ENCODE measurements at regions not wholly inside any gene's neighbourhood (a gene's known extent, or its start where the extent isn't known, plus 50 kb on each side); places are given as distances from the start of the nearest gene placed in this dataset.

- ChIA-PET CTCF (no interaction called here), POLR2A (no interaction called here)
- ATAC-seq (no peak), DNase-seq (no peak)
- Histone ChIP-seq H3K36me3 (ENCODE audit: control insufficient read depth in 2 of 3, insufficient read depth in 3 of 3, low read length in 3 of 3) (no peaks in the 10 kb centered on the region), H3K4me3 (ENCODE audit: low read length) (no peak overlapping the region), H3K9me3 (ENCODE audit: control insufficient read depth in 2 of 3, low read length in 3 of 3) (no peaks in the 10 kb centered on the region), H3K4me1 (ENCODE audit: control insufficient read depth in 2 of 2, insufficient read depth in 2 of 2, low read length in 2 of 2) (no peaks in the 10 kb centered on the region), H3K27me3 (ENCODE audit: control insufficient read depth in 2 of 2, insufficient read depth in 2 of 2, low read length in 2 of 2) (no peaks in the 10 kb centered on the region), H3K27ac (ENCODE audit: low read depth, low read length) (no peak overlapping the region)
- Mint-ChIP-seq H3K9me3 (peaks cover 0 to 22% (median 4%) of the 10 kb centered on the region in 11 donors), H3K36me3 (no peaks in the 10 kb centered on the region), H3K27me3 (peaks cover 0 to 18% (median 7%) of the 10 kb centered on the region in 5 donors), H3K27ac (no peak overlapping the region), H3K4me3 (no peak overlapping the region), H3K4me1 (no peaks in the 10 kb centered on the region)
- intact Hi-C loops (cut with micrococcal nuclease) = no loop called here
These were observed 411.3 kb downstream of the CMPK2 start for GRCh38 chr2:6454286-6454990.

DNA sequence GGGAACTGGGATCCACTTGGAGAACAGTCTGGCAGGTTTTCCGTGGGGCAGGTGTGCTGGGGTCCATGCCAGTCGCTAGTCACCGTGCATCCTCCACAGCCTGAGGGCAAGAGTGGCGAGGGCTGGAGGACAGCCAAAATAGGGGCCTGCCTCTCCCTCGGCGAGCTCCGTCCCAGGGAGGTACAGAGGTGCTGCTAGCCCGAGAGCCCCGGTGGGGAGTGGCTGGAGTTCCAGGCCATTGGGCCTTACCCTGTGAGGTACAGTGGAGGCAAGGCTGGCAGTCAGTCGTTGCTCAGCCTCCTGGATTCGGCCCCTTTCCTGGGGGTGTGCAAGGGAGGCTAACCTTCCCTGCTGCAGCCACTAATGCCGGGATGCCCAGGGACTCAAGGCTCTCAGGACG, 406.6 kb downstream of the CMPK2 start:
- H3K4me1 Mint-ChIP-seq = no peaks in the 10 kb centered on the region
- no peak overlapping the region for H3K27ac Mint-ChIP-seq
- POLR2A ChIA-PET = no interaction called here
- Histone ChIP-seq H3K9me3 (ENCODE audit: control insufficient read depth in 2 of 3, low read length in 3 of 3) (no peaks in the 10 kb centered on the region), H3K36me3 (ENCODE audit: control insufficient read depth in 2 of 3, insufficient read depth in 3 of 3, low read length in 3 of 3) (no peaks in the 10 kb centered on the region), H3K4me1 (ENCODE audit: control insufficient read depth in 2 of 2, insufficient read depth in 2 of 2, low read length in 2 of 2) (no peaks in the 10 kb centered on the region), H3K27ac (ENCODE audit: low read depth, low read length) (no peak overlapping the region), H3K4me3 (ENCODE audit: low read length) (no peak overlapping the region), H3K27me3 (ENCODE audit: control insufficient read depth in 2 of 2, insufficient read depth in 2 of 2, low read length in 2 of 2) (no peaks in the 10 kb centered on the region)
- H3K36me3 Mint-ChIP-seq = no peaks in the 10 kb centered on the region
- peaks cover 0 to 13% (median 5%) of the 10 kb centered on the region in 5 donors for H3K27me3 Mint-ChIP-seq
- DNase-seq (no peak), ATAC-seq (peak; percentile 10)
- H3K9me3 Mint-ChIP-seq = peaks cover 0 to 10% (median 4%) of the 10 kb centered on the region in 11 donors
- CTCF ChIA-PET = no interaction called here
- H3K4me3 Mint-ChIP-seq = no peak overlapping the region
- intact Hi-C loops (cut with micrococcal nuclease) = no loop called here

GRCh38 chr2:6470518-6470917, 395.2 kb downstream of the CMPK2 start:
- DNase-seq = no peak
- no peak overlapping the region for H3K4me3 ChIP-seq (ENCODE audit: low read length)
- Mint-ChIP-seq H3K27ac (no peak overlapping the region), H3K36me3 (no peaks in the 10 kb centered on the region), H3K9me3 (peaks cover 0 to 13% (median 2%) of the 10 kb centered on the region in 11 donors), H3K27me3 (peaks cover 0 to 18% (median 5%) of the 10 kb centered on the region in 5 donors), H3K4me3 (no peak overlapping the region), H3K4me1 (no peaks in the 10 kb centered on the region)
- ChIA-PET CTCF (no interaction called here), POLR2A (no interaction called here)
- intact Hi-C loops (cut with micrococcal nuclease) = no loop called here
- H3K9me3 ChIP-seq (ENCODE audit: control insufficient read depth in 2 of 3, low read length in 3 of 3) = no peaks in the 10 kb centered on the region
- ATAC-seq = no peak
- no peaks in the 10 kb centered on the region for H3K36me3 ChIP-seq (ENCODE audit: control insufficient read depth in 2 of 3, insufficient read depth in 3 of 3, low read length in 3 of 3)
- no peaks in the 10 kb centered on the region for H3K4me1 ChIP-seq (ENCODE audit: control insufficient read depth in 2 of 2, insufficient read depth in 2 of 2, low read length in 2 of 2)
- no peak overlapping the region for H3K27ac ChIP-seq (ENCODE audit: low read depth, low read length)
- H3K27me3 ChIP-seq (ENCODE audit: control insufficient read depth in 2 of 2, insufficient read depth in 2 of 2, low read length in 2 of 2) = no peaks in the 10 kb centered on the region

- no peak overlapping the region for H3K27ac Mint-ChIP-seq
- ChIA-PET CTCF (no interaction called here), POLR2A (no interaction called here)
- DNase-seq (no peak), ATAC-seq (no peak)
- intact Hi-C loops (cut with micrococcal nuclease) = no loop called here
- Histone ChIP-seq H3K4me1 (ENCODE audit: control insufficient read depth in 2 of 2, insufficient read depth in 2 of 2, low read length in 2 of 2) (no peaks in the 10 kb centered on the region), H3K27me3 (ENCODE audit: control insufficient read depth in 2 of 2, insufficient read depth in 2 of 2, low read length in 2 of 2) (no peaks in the 10 kb centered on the region), H3K9me3 (ENCODE audit: control insufficient read depth in 2 of 3, low read length in 3 of 3) (no peaks in the 10 kb centered on the region), H3K4me3 (ENCODE audit: low read length) (no peak overlapping the region), H3K36me3 (ENCODE audit: control insufficient read depth in 2 of 3, insufficient read depth in 3 of 3, low read length in 3 of 3) (no peaks in the 10 kb centered on the region), H3K27ac (ENCODE audit: low read depth, low read length) (no peak overlapping the region)
- peaks cover 0 to 13% (median 1%) of the 10 kb centered on the region in 11 donors for H3K9me3 Mint-ChIP-seq
- no peaks in the 10 kb centered on the region for H3K4me1 Mint-ChIP-seq
- peaks cover 0 to 19% (median 6%) of the 10 kb centered on the region in 5 donors for H3K27me3 Mint-ChIP-seq
- no peak overlapping the region for H3K4me3 Mint-ChIP-seq
- H3K36me3 Mint-ChIP-seq = no peaks in the 10 kb centered on the region
These were observed 394.3 kb downstream of the CMPK2 start for GRCh38 chr2:6471419-6471818.

DNA sequence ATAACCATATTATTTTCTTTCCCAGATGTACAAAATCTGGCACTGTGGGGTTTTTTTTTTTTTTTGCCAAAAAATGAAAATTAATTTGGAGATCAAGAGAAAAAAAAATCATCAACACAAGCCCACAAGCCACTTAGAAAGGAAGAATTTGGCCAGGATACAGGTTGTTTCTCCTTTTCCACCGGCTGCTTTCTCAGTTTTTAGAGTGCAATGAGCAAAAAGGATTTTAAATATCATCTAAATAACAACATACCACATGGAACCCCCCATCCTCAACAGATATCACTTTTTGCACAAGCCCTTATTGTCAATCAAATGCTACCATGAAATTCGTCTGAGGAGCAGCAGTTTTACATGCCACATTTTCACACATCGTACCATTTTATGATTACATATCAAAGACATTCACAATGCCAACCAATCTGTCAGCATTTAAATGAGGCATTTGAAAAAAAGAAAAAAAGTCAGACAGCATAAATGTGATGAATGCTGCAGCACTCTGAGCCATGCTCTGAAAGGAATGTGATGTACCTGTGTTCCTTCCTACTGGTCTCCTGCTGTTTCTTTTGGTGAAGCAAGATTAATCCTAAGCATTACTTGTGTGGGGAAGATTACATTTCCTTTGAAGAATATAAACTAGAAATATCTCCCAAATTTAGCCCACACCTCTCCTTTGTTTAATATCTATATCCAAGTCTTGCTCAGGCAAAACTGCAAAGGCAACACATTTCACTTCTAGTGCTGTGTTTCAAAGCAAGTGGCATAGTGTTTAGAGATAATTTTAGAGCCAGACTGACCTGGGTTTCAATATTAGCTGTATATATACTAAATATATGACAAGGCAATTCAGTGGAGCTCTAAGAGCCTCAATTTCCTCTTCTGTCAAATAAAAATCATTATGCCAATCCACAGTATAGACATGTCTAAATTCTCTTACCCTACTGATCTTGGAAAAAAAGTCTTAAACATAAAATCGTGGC, 391.3 kb downstream of the CMPK2 start:
- intact Hi-C loops (cut with micrococcal nuclease) = no loop called here
- no peak for DNase-seq

DNA sequence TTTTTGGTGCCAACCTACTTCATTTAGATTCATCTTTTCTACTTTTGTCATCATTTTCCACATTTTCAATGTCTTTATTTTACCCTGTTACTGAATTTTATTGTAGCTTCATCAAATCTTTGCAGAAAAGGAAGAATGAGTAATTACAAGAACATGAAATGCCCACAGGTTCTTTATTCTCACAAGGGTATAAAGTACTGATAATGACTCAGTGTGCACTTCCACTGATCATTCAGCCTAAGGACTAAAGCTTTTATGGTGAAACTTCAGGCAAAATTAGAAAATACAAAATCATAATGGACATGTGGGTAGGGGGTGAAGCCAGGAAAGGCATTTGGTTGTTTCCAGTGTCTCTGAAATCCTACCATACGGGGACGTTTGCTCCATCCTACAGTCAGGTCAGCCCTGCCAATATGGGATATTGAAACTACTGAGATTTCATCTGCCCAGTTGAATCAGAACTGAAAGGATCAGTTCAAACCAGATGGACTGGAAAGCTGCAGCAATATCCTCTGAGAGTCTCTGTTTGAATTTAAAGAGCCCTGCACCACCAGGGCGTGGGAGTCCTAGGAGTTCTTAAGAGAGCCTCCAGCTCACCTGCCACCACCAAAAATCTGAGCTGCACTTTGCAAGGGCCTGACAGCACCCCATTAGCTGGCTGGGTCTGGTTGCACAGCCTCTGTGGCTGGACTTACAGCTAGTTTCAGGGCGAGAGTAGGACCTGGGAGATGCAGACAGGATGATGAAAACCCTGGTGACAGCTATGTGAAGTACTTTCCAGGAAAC, 390.4 kb downstream of the CMPK2 start:
- POLR2A ChIA-PET = no interaction called here
- Histone ChIP-seq H3K4me1 (ENCODE audit: control insufficient read depth in 2 of 2, insufficient read depth in 2 of 2, low read length in 2 of 2) (no peaks in the 10 kb centered on the region), H3K9me3 (ENCODE audit: control insufficient read depth in 2 of 3, low read length in 3 of 3) (no peaks in the 10 kb centered on the region), H3K27me3 (ENCODE audit: control insufficient read depth in 2 of 2, insufficient read depth in 2 of 2, low read length in 2 of 2) (no peaks in the 10 kb centered on the region), H3K27ac (ENCODE audit: low read depth, low read length) (no peak overlapping the region), H3K36me3 (ENCODE audit: control insufficient read depth in 2 of 3, insufficient read depth in 3 of 3, low read length in 3 of 3) (no peaks in the 10 kb centered on the region), H3K4me3 (ENCODE audit: low read length) (no peak overlapping the region)
- no peak for DNase-seq
- CTCF ChIA-PET = no interaction called here
- H3K27me3 Mint-ChIP-seq = peaks cover 0 to 20% (median 9%) of the 10 kb centered on the region in 5 donors
- no peak for ATAC-seq
- no peak overlapping the region for H3K4me3 Mint-ChIP-seq
- no peaks in the 10 kb centered on the region for H3K4me1 Mint-ChIP-seq
- no peaks in the 10 kb centered on the region for H3K36me3 Mint-ChIP-seq
- intact Hi-C loops (cut with micrococcal nuclease) = no loop called here
- H3K9me3 Mint-ChIP-seq = peaks cover 0 to 7% (median 0%) of the 10 kb centered on the region in 11 donors
- no peak overlapping the region for H3K27ac Mint-ChIP-seq

More for the DNA sequence above, 391.3 kb downstream of the CMPK2 start:
- ChIA-PET CTCF (no interaction called here), POLR2A (no interaction called here)
- no peak overlapping the region for H3K4me3 ChIP-seq (ENCODE audit: low read length)
- no peaks in the 10 kb centered on the region for H3K4me1 ChIP-seq (ENCODE audit: control insufficient read depth in 2 of 2, insufficient read depth in 2 of 2, low read length in 2 of 2)
- H3K36me3 ChIP-seq (ENCODE audit: control insufficient read depth in 2 of 3, insufficient read depth in 3 of 3, low read length in 3 of 3) = no peaks in the 10 kb centered on the region
- H3K27me3 ChIP-seq (ENCODE audit: control insufficient read depth in 2 of 2, insufficient read depth in 2 of 2, low read length in 2 of 2) = no peaks in the 10 kb centered on the region
- ATAC-seq = no peak
- no peaks in the 10 kb centered on the region for H3K4me1 Mint-ChIP-seq
- no peak overlapping the region for H3K27ac ChIP-seq (ENCODE audit: low read depth, low read length)
- no peaks in the 10 kb centered on the region for H3K9me3 ChIP-seq (ENCODE audit: control insufficient read depth in 2 of 3, low read length in 3 of 3)
- no peak overlapping the region for H3K27ac Mint-ChIP-seq
- H3K4me3 Mint-ChIP-seq = no peak overlapping the region
- no peaks in the 10 kb centered on the region for H3K36me3 Mint-ChIP-seq
- peaks cover 0 to 19% (median 9%) of the 10 kb centered on the region in 5 donors for H3K27me3 Mint-ChIP-seq
- H3K9me3 Mint-ChIP-seq = peaks cover 0 to 3% (median under 1%) of the 10 kb centered on the region in 11 donors
